Breast epithelium (tissue), 3 donors: ENCODE measurements at regions not wholly inside any gene's neighbourhood (a gene's known extent, or its start where the extent isn't known, plus 50 kb on each side); places are given as distances from the start of the nearest gene placed in this dataset.

Experiments used
- CTCF ChIP-seq, 3 donors: fragments of 450-650 bp; IDR thresholded peaks; one replicate each; pipeline ENCODE4 v1.5.1; 2016 to 2017; ENCODE audit warnings: antibody characterized with exemption in 3 of 3, mild to moderate bottlenecking in 3 of 3, moderate library complexity in 3 of 3
- POLR2A ChIP-seq: fragments of 450-650 bp; IDR thresholded peaks from one replicate; pipeline ENCODE4 v1.6.1; 2016; ENCODE audit warnings: antibody characterized with exemption, mild to moderate bottlenecking, moderate library complexity

DNA sequence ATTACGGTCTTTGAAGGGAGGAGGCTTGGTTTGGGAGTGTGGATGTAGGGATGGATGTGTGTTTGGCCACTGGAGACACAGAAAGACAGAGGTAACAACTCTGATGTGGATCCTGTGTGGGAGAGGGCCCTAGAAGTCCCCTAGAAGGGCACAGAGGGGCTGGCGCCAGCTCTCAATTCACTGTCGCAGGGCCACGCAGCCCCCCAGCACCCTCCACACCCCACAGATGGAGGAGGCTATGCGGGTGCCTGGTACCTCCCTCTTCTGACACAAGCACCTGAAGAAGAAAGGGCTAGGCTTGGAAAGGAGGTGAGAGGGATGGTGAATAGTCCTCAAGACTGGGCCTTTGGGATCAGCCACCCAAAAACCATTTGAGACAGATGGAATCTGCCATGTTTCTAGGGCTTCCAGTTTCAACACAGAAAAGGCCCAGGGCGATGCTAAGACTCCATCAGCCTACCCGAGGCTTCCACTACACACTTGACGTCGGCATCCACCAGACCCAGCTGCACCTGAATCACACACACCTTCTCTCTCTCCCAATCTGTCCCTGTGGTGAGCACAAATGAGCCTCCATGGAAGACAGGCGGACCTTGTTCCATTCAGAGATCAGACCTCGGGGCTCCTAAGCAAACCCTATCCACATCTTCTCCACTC is 413.5 kb upstream of the HS6ST1 start:
- no peak for TF ChIP-seq CTCF (IDR thresholded peaks at IDR 0.05)
- TF ChIP-seq POLR2A = no peak
